ENCODE measurements at regions not wholly inside any gene's neighbourhood (a gene's known extent, or its start where the extent isn't known, plus 50 kb on each side); places are given as distances from the start of the nearest gene placed in this dataset.

DNA sequence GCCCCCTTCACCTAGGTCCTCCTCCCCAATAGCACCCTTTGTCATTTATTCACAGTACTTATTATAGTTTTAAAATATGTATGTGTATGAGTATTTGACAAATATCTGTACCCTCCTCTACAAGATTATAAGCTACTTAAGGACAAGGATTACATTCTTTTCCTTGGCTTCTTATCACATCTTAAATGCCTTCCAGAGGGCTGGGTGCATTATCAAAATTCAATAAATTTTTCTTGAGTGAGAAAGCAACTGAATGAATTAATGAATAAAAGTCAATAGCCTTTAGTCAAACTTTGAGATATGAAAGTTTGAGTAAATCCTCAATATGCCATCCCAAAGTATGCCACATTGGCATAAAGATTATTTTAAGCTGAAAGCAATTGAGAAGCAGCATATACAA lies 621.7 kb downstream of the DNAH5 start:
- TF ChIP-seq, protein P1, sequence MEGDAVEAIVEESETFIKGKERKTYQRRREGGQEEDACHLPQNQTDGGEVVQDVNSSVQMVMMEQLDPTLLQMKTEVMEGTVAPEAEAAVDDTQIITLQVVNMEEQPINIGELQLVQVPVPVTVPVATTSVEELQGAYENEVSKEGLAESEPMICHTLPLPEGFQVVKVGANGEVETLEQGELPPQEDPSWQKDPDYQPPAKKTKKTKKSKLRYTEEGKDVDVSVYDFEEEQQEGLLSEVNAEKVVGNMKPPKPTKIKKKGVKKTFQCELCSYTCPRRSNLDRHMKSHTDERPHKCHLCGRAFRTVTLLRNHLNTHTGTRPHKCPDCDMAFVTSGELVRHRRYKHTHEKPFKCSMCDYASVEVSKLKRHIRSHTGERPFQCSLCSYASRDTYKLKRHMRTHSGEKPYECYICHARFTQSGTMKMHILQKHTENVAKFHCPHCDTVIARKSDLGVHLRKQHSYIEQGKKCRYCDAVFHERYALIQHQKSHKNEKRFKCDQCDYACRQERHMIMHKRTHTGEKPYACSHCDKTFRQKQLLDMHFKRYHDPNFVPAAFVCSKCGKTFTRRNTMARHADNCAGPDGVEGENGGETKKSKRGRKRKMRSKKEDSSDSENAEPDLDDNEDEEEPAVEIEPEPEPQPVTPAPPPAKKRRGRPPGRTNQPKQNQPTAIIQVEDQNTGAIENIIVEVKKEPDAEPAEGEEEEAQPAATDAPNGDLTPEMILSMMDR (IDR thresholded peaks at IDR 0.05): no peak
- TF ChIP-seq POLR2AphosphoS5 (IDR thresholded peaks at IDR 0.05): no peak

Measured in breast epithelium (tissue), 3 donors.